Spleen (tissue), 11 donors: ENCODE measurements at regions not wholly inside any gene's neighbourhood (a gene's known extent, or its start where the extent isn't known, plus 50 kb on each side); places are given as distances from the start of the nearest gene placed in this dataset.

Experiments used
- DNase-seq: peaks from one replicate; pipeline ENCODE4 v3.0.0-alpha.2; 2020
- H3K27ac ChIP-seq, 8 donors: fragments of 200-600 bp; sonication (generic) in 7 of 8; 1 replicate in 4 of 8; 2 replicates in 4 of 8; pipeline versions ENCODE4 v1.5.0 to v1.8.0; 2016 to 2021; ENCODE audit warnings: inconsistent platforms in 4 of 8, mild to moderate bottlenecking in 4 of 8, moderate library complexity in 1 of 8
- H3K27me3 ChIP-seq, 7 donors: fragments of 200-600 bp; sonication (generic) in 6 of 7; replicated peaks in 1 of 7; 1 replicate in 4 of 7; 2 replicates in 3 of 7; pipeline versions ENCODE4 v1.5.0 to v1.8.0; 2016 to 2021; ENCODE audit warnings: inconsistent platforms in 3 of 7, mild to moderate bottlenecking in 1 of 7
- H3K36me3 ChIP-seq, 6 donors: fragments of 200-600 bp; sonication (generic) in 5 of 6; 1 replicate in 4 of 6; 2 replicates in 2 of 6; pipeline versions ENCODE4 v1.5.0 to v1.8.0; 2016 to 2021; ENCODE audit warnings: inconsistent platforms in 2 of 6
- H3K4me1 ChIP-seq, 6 donors: fragments of 200-600 bp; sonication (generic) in 5 of 6; 1 replicate in 3 of 6; 2 replicates in 3 of 6; pipeline versions ENCODE4 v1.5.0 to v1.8.0; 2016 to 2021; ENCODE audit warnings: inconsistent platforms in 3 of 6
- H3K4me3 ChIP-seq, 8 donors: fragments of 200-600 bp; sonication (generic) in 7 of 8; 1 replicate in 4 of 8; 2 replicates in 4 of 8; pipeline versions ENCODE4 v1.5.0 to v1.8.0; 2016 to 2021; ENCODE audit warnings: inconsistent platforms in 4 of 8, mild to moderate bottlenecking in 4 of 8, moderate library complexity in 2 of 8
- H3K9me3 ChIP-seq, 8 donors: fragments of 200-600 bp; sonication (generic) in 7 of 8; 1 replicate in 4 of 8; 2 replicates in 4 of 8; pipeline versions ENCODE4 v1.5.0 to v1.8.0; 2016 to 2021; ENCODE audit warnings: inconsistent platforms in 4 of 8
- CTCF ChIP-seq, 11 experiments: fragments of 200-600 bp in 7 of 11; fragments of 450-650 bp in 4 of 11; sonication (generic) in 4 of 11; IDR thresholded peaks in 8 of 11; conservative IDR thresholded peaks in 3 of 11; 1 replicate in 7 of 11; 2 replicates in 4 of 11; pipeline versions ENCODE4 v1.4.0 to v1.8.0; 2016 to 2021; ENCODE audit warnings: antibody characterized with exemption in 11 of 11, inconsistent platforms in 4 of 11, mild to moderate bottlenecking in 1 of 11
- POLR2A ChIP-seq, 3 donors: fragments of 450-650 bp; IDR thresholded peaks; one replicate each; pipeline ENCODE4 v1.5.1; 2017; ENCODE audit warnings: antibody characterized with exemption in 3 of 3, mild to moderate bottlenecking in 1 of 3
- POLR2AphosphoS5 ChIP-seq, 3 donors: sonication (generic); formaldehyde crosslinking; IDR thresholded peaks; one replicate each; pipeline ENCODE4 v1.5.1; 2017; ENCODE audit warnings: antibody characterized with exemption in 3 of 3
- WGBS, 5 donors: extraction: QIAGEN DNeasy Blood & Tissue Kit in 3 of 5; methylation state at CpG; one replicate each; pipeline versions ENCODE4 v1.1.5 to v1.1.7; 2013 to 2018; 5-methylcytosine and 5-hydroxymethylcytosine counted together
- intact Hi-C: fragments of 100-400 bp; cut with DNase I; formaldehyde crosslinking; loops from one replicate; pipeline ENCODE4 v1.15.0; 2023; ENCODE audit warnings: low total_unique reads
- donor health status: healthy with polysubstance abuse.
- donor health status: DM: no; HTN: no; CAD: no; lungs with moderate emphysema.
- donor health status: DM: no; HTN: no; CAD: no.
- donor health status: Bipolar disorder and iron deficiency.
- donor health status: healthy.
- donor health status: DM: no; HTN: no; CAD: no.
- donor health status: DM: yes; HTN: yes; CAD: no.

DNA sequence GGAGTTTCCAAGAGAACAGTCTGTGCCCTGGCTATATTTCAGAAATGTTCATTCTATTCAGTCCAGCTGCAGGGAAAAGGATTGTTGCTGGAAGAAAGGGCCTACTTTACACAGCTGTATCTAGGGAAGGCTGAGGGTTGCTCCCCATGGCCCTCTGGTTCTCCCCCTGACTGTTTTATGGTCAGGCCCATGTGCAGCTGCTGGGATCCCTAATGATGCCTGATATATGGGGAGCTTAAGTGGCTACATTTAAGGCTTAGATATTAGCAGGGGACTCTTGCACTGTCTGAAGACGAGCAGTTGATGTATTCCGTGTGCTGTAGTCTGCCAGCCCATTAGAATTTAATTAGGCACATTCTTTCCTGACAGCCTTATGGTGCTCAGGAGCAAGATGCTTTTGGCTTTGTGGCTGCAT lies 72.0 kb downstream of the FAM43A start:
- DNase-seq, result no peak
- Histone ChIP-seq H3K36me3 (no peaks in the 10 kb centered on the region), H3K9me3 (no peaks in the 10 kb centered on the region), H3K4me3 (no peak overlapping the region), H3K27me3 (peaks cover 0 to 12% (median 0%) of the 10 kb centered on the region in 7 donors), H3K4me1 (no peaks in the 10 kb centered on the region), H3K27ac (no peak overlapping the region)
- intact Hi-C loops, result no loop called here
- WGBS, 5 donors, result 29 to 92% (median 75%) methylated on average over 2 of the region's 2 CpGs
- TF ChIP-seq CTCF (IDR thresholded peaks at IDR 0.05 in 8 of 11, conservative IDR thresholded peaks at IDR 0.05 in 3 of 11) (no peak), POLR2A (IDR thresholded peaks at IDR 0.05) (no peak), POLR2AphosphoS5 (IDR thresholded peaks at IDR 0.05) (no peak)

GRCh38 chr3:194758716-194759115 lies 73.0 kb downstream of the FAM43A start:
- WGBS, 5 donors, result 84 to 97% (median 87%) methylated on average over 2 of the region's 2 CpGs
- TF ChIP-seq POLR2A (IDR thresholded peaks at IDR 0.05) (no peak), CTCF (IDR thresholded peaks at IDR 0.05 in 8 of 11, conservative IDR thresholded peaks at IDR 0.05 in 3 of 11) (no peak), POLR2AphosphoS5 (IDR thresholded peaks at IDR 0.05) (no peak)
- Histone ChIP-seq H3K4me3 (no peak overlapping the region), H3K27ac (no peak overlapping the region), H3K36me3 (no peaks in the 10 kb centered on the region), H3K4me1 (no peaks in the 10 kb centered on the region), H3K9me3 (no peaks in the 10 kb centered on the region), H3K27me3 (peaks cover 0 to 12% (median 0%) of the 10 kb centered on the region in 7 donors)
- DNase-seq, result no peak
- intact Hi-C loops, result no loop called here

- DNase-seq, result no peak
- peaks cover 0 to 12% (median 0%) of the 10 kb centered on the region in 7 donors for H3K27me3 ChIP-seq
- WGBS, 5 donors, result 68 to 86% (median 74%) methylated on average over 9 of the region's 9 CpGs
- intact Hi-C loops, result no loop called here
- H3K9me3 ChIP-seq, result no peaks in the 10 kb centered on the region
- H3K36me3 ChIP-seq, result no peaks in the 10 kb centered on the region
- TF ChIP-seq POLR2A (IDR thresholded peaks at IDR 0.05) (no peak), CTCF (IDR thresholded peaks at IDR 0.05 in 8 of 11, conservative IDR thresholded peaks at IDR 0.05 in 3 of 11) (no peak), POLR2AphosphoS5 (IDR thresholded peaks at IDR 0.05) (no peak)
- H3K4me3 ChIP-seq, result no peak overlapping the region
- no peaks in the 10 kb centered on the region for H3K4me1 ChIP-seq
- H3K27ac ChIP-seq, result no peak overlapping the region
These were observed 74.9 kb downstream of the FAM43A start for GRCh38 chr3:194760494-194761137.

DNA sequence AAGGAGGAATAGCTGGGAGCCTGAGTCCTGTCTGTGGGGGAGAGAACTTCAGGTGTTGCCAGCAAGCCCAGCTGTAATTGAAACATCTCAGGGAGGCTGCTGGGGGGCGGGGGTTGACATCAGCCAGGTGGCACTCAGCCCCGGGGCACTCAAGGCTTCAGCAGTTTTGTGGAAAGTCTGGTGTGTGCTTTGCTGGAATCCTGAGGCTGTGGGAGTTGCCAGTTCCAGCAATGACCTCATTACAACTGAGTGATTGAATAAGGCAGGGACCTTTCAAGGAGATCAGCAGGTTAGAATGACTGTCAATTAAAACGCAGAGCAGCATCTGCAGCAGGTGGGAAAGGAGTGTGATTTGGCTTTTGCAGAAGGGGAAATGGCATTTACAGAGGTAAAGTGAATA lies 75.7 kb downstream of the FAM43A start:
- peaks cover 0 to under 1% (median 0%) of the 10 kb centered on the region in 6 donors for H3K4me1 ChIP-seq
- intact Hi-C loops, result no loop called here
- H3K4me3 ChIP-seq, result no peak overlapping the region
- no peak overlapping the region for H3K27ac ChIP-seq
- TF ChIP-seq POLR2AphosphoS5 (IDR thresholded peaks at IDR 0.05) (no peak), POLR2A (IDR thresholded peaks at IDR 0.05) (no peak), CTCF (IDR thresholded peaks at IDR 0.05 in 8 of 11, conservative IDR thresholded peaks at IDR 0.05 in 3 of 11) (no peak)
- WGBS, 5 donors, result 46 to 76% (median 67%) methylated on average over 3 of the region's 3 CpGs
- no peak for DNase-seq
- H3K36me3 ChIP-seq, result no peaks in the 10 kb centered on the region
- no peaks in the 10 kb centered on the region for H3K9me3 ChIP-seq
- H3K27me3 ChIP-seq, result peaks cover 0 to 12% (median 0%) of the 10 kb centered on the region in 7 donors
